K562 (cell line): ENCODE measurements at regions not wholly inside any gene's neighbourhood (a gene's known extent, or its start where the extent isn't known, plus 50 kb on each side); places are given as distances from the start of the nearest gene placed in this dataset.

Experiments used
- ATAC-seq: fragments of 200-7000 bp; cut with Tn5 transposase; 3 replicates; pipeline ENCODE4 v1.9.1; 2020; ENCODE audit warnings: moderate library complexity
- BruUV-seq: library from RNA; stranded (reverse); fragments of 400-500 nt; replicated peaks from 2 replicates; lab custom pipeline; 2021; lab: Mats Ljungman, UMichigan
- CTCF ChIA-PET: fragments of 300-600 bp; formaldehyde crosslinking; extraction: SDS; loops from one replicate; lab custom pipeline; 2021; ENCODE audit warnings: low intra/inter-chr PET ratio; lab: Yijun Ruan, JAX
- POLR2A ChIA-PET: fragments of 300-600, 350-650 bp; sonication (Branson Sonifier 250); formaldehyde crosslinking; extraction: SDS; loops from one replicate; lab custom pipeline; 2021; ENCODE audit warnings: antibody characterized with exemption, inconsistent platforms; lab: Yijun Ruan, JAX
- DNase-seq, 4 experiments: peaks; one replicate each; pipeline versions ENCODE4 v3.0.0 to v3.0.0-alpha.2; 2011 to 2018; ENCODE audit warnings: low spot score in 3 of 4, mixed read lengths in 3 of 4; ENCODE audit errors: extremely low read depth in 1 of 4
- FAIRE-seq: peaks from 2 replicates; lab custom pipeline; 2011; peaks lifted over from hg19 to GRCh38; lab: Jason Lieb, UNC
- H2AFZ ChIP-seq: 2 replicates; pipeline ENCODE4 v1.6.0; 2011; ENCODE audit warnings: low read depth, low read length, control low read depth, inconsistent platforms
- H3K27ac ChIP-seq: fragments of 200-600 bp; 3 replicates; pipeline ENCODE4 v1.8.0; 2011; ENCODE audit warnings: low read depth, mild to moderate bottlenecking, control low read depth, inconsistent platforms, low read length, moderate library complexity, mixed read lengths; ENCODE audit errors: extremely low read depth
- H3K27me3 ChIP-seq, 2 experiments: fragments of 300-600 bp in 1 of 2; 2 replicates in 1 of 2; 3 replicates in 1 of 2; pipeline versions ENCODE4 v1.6.0 to v1.8.0; 2011; ENCODE audit warnings: inconsistent platforms in 2 of 2, low read length in 2 of 2, mild to moderate bottlenecking in 1 of 2, mixed read lengths in 1 of 2, moderate library complexity in 1 of 2; ENCODE audit not compliant: control insufficient read depth in 2 of 2, insufficient read depth in 2 of 2
- H3K36me3 ChIP-seq: fragments of 300-600 bp; 3 replicates; pipeline ENCODE4 v1.8.0; 2011; ENCODE audit warnings: mild to moderate bottlenecking, low read length, inconsistent platforms; ENCODE audit not compliant: control insufficient read depth, insufficient read depth
- H3K4me1 ChIP-seq, 2 experiments: fragments of 200-600 bp in 1 of 2; replicated peaks in 1 of 2; 2 replicates in 1 of 2; 3 replicates in 1 of 2; pipeline versions ENCODE4 v1.5.1 to v1.8.0; 2011; ENCODE audit warnings: inconsistent platforms in 2 of 2, low read length in 2 of 2, mild to moderate bottlenecking in 1 of 2, mixed read lengths in 1 of 2, moderate library complexity in 1 of 2; ENCODE audit not compliant: control insufficient read depth in 2 of 2, insufficient read depth in 2 of 2
- H3K4me2 ChIP-seq: 2 replicates; pipeline ENCODE4 v1.6.1; 2011; ENCODE audit warnings: low read length, control low read depth, inconsistent platforms, mixed read lengths; ENCODE audit not compliant: insufficient read depth
- H3K4me3 ChIP-seq: fragments of 200-600 bp; sonication (generic), shearing (Covaris generic); 2 replicates; pipeline ENCODE4 v1.5.1; 2016; ENCODE audit warnings: control low read depth, inconsistent platforms
- H3K79me2 ChIP-seq: fragments of 200-600 bp; 3 replicates; pipeline ENCODE4 v1.8.0; 2011; ENCODE audit warnings: low read length, inconsistent platforms; ENCODE audit not compliant: control insufficient read depth, insufficient read depth
- H3K9ac ChIP-seq, 2 experiments: 2 replicates each; pipeline versions ENCODE4 v1.6.0 to v1.6.1; 2011; ENCODE audit warnings: low read depth in 2 of 2, low read length in 2 of 2, control low read depth in 1 of 2, inconsistent platforms in 1 of 2, mild to moderate bottlenecking in 1 of 2, mixed read lengths in 1 of 2; ENCODE audit not compliant: insufficient read depth in 1 of 2
- H3K9me1 ChIP-seq: one replicate; pipeline ENCODE4 v1.6.0; 2011; ENCODE audit warnings: inconsistent platforms, mild to moderate bottlenecking, low read length, moderate library complexity; ENCODE audit not compliant: control insufficient read depth, insufficient read depth
- H3K9me3 ChIP-seq: replicated peaks from 2 replicates; pipeline ENCODE4 v1.5.1; 2011; ENCODE audit warnings: low read depth, low read length, inconsistent platforms; ENCODE audit not compliant: control insufficient read depth, insufficient read depth
- H4K20me1 ChIP-seq: replicated peaks from 2 replicates; pipeline ENCODE4 v1.6.1; 2011; ENCODE audit warnings: low read length, inconsistent platforms, mixed read lengths; ENCODE audit not compliant: control insufficient read depth, insufficient read depth
- ARID1B ChIP-seq: fragments of 450-650 bp; IDR thresholded peaks from 2 replicates; pipeline ENCODE4 v1.6.1; 2016; ENCODE audit warnings: antibody characterized with exemption, mild to moderate bottlenecking, inconsistent platforms
- BRF1 ChIP-seq: IDR thresholded peaks from 3 replicates; pipeline ENCODE4 v1.6.1; 2011; ENCODE audit warnings: borderline replicate concordance, mild to moderate bottlenecking; ENCODE audit not compliant: insufficient read length; ENCODE audit errors: extremely low read depth
- CBFB ChIP-seq: sonication (generic); formaldehyde crosslinking; IDR thresholded peaks from 2 replicates; pipeline ENCODE4 v1.4.0; 2020; ENCODE audit warnings: mild to moderate bottlenecking, missing genetic modification reagents
- EGR1 ChIP-seq: fragments of 450-650 bp; conservative IDR thresholded peaks from 2 replicates; pipeline ENCODE4 v1.6.1; 2017; ENCODE audit warnings: mild to moderate bottlenecking
- GATAD2B ChIP-seq: fragments of 450-650 bp; IDR thresholded peaks from 2 replicates; pipeline ENCODE4 v1.6.1; 2017; ENCODE audit warnings: mild to moderate bottlenecking, borderline replicate concordance
- HCFC1 ChIP-seq: IDR thresholded peaks from 2 replicates; pipeline ENCODE4 v1.6.1; 2012; ENCODE audit warnings: low read depth, low read length, improper control_type of control experiment
- HDAC1 ChIP-seq, 2 experiments: fragments of 450-650 bp; IDR thresholded peaks; 2 replicates each; pipeline ENCODE4 v1.6.1; 2016 to 2017; ENCODE audit warnings: inconsistent platforms in 1 of 2, mild to moderate bottlenecking in 1 of 2, moderate library complexity in 1 of 2
- MYBL2 ChIP-seq, 2 experiments: fragments of 450-650 bp in 1 of 2; sonication (generic) in 1 of 2; formaldehyde crosslinking in 1 of 2; IDR thresholded peaks; 2 replicates each; pipeline versions ENCODE4 v1.6.1 to v1.8.1; 2017 to 2022; ENCODE audit warnings: borderline replicate concordance in 1 of 2, inconsistent platforms in 1 of 2, low read depth in 1 of 2, mild to moderate bottlenecking in 1 of 2, missing genetic modification reagents in 1 of 2, moderate library complexity in 1 of 2
- NBN ChIP-seq: fragments of 450-650 bp; IDR thresholded peaks from 2 replicates; pipeline ENCODE4 v1.6.1; 2016; ENCODE audit warnings: low read depth, mild to moderate bottlenecking
- POLR3A ChIP-seq: IDR thresholded peaks from 2 replicates; pipeline ENCODE4 v1.6.1; 2011; ENCODE audit warnings: borderline replicate concordance, mild to moderate bottlenecking, moderate library complexity; ENCODE audit not compliant: insufficient read length, insufficient read depth; ENCODE audit errors: extremely low read depth
- RFX5 ChIP-seq: IDR thresholded peaks from 2 replicates; pipeline ENCODE4 v1.6.1; 2011; ENCODE audit warnings: low read depth, mild to moderate bottlenecking, improper control_type of control experiment, low read length
- SMARCA5 ChIP-seq: fragments of 450-650 bp; IDR thresholded peaks from 2 replicates; pipeline ENCODE4 v1.6.1; 2016
- ZNF197 ChIP-seq: fragments of 200-800 bp; sonication (Bioruptor generic); IDR thresholded peaks from 2 replicates; pipeline ENCODE4 v1.6.1; 2016; ENCODE audit warnings: low read depth, missing genetic modification characterization, missing compliant biosample characterization
- ZNF668 ChIP-seq: fragments of 250-450 bp; sonication (Bioruptor Pico); IDR thresholded peaks from 2 replicates; pipeline ENCODE4 v1.8.0; 2022; ENCODE audit warnings: mild to moderate bottlenecking, inconsistent platforms
- WGBS: fragments of 100-300 bp; shearing (Covaris generic); methylation state at CpG from one replicate; pipeline ENCODE4 v1.1.6; 2016; ENCODE audit warnings: low coverage, mixed read lengths; ENCODE audit not compliant: insufficient coverage; ENCODE audit errors: missing lambda C conversion rate; 5-methylcytosine and 5-hydroxymethylcytosine counted together
- in situ Hi-C: fragments of 300-500 bp; cut with MboI; formaldehyde crosslinking; loops from 4 replicates; pipeline ENCODE4 v1.15.0; 2018; ENCODE audit warnings: inconsistent platforms, mixed read lengths
- intact Hi-C: fragments of 100-400 bp; cut with micrococcal nuclease; formaldehyde crosslinking; loops from 2 replicates; pipeline ENCODE4 v1.14.2; 2022
- TF ChIP-seq, protein P1 (sequence below): fragments of 450-650 bp; IDR thresholded peaks from 2 replicates; pipeline ENCODE4 v1.6.1; 2016
- TF ChIP-seq, protein P2 (sequence below), 2 experiments: fragments of 250-450 bp in 1 of 2; fragments of 450-650 bp in 1 of 2; sonication (Bioruptor Pico) in 1 of 2; IDR thresholded peaks; 2 replicates each; pipeline versions ENCODE4 v1.6.1 to v1.8.0; 2016 to 2021; ENCODE audit warnings: mild to moderate bottlenecking in 2 of 2, moderate library complexity in 2 of 2, missing compliant biosample characterization in 1 of 2, missing genetic modification characterization in 1 of 2
- TF ChIP-seq, protein P3 (sequence below): sonication (generic); formaldehyde crosslinking; IDR thresholded peaks from 2 replicates; pipeline ENCODE4 v1.8.0; 2023; ENCODE audit warnings: mild to moderate bottlenecking, missing genetic modification reagents
- TF ChIP-seq, protein P4 (sequence below): sonication (generic); formaldehyde crosslinking; IDR thresholded peaks from 2 replicates; pipeline ENCODE4 v1.8.1; 2023; ENCODE audit warnings: mild to moderate bottlenecking, missing genetic modification reagents

DNA sequence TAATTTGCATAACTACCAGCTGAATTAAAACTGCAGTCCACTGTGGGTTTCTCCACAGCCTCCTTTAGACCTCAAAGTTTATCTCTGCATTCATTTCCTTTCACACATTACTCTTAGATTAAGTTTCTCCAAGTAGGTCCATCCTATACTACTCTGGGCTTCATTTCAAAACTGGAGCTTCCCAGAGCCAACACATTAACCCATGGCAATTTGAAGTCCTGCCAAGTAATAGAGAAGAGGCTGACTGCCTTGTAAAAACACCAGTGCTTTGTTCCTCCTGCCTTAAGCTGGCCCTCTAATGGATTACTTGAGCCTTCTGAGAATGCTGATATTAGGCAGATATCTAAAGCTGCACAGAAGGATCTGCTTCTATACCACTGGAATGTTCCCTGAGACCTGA lies 997.2 kb upstream of the SLIT2 start (continued):
- no peak for TF ChIP-seq MYBL2 (IDR thresholded peaks at IDR 0.05; ENCODE audit: low read depth)
- TF ChIP-seq MYBL2 (CRISPR knock-in tag; IDR thresholded peaks at IDR 0.05; ENCODE audit: borderline replicate concordance), result no peak
- no peak for TF ChIP-seq HCFC1
- TF ChIP-seq CBFB (CRISPR knock-in tag), result no peak
- TF ChIP-seq POLR3A, result no peak
- TF ChIP-seq, all 486 proteins: peak for 0

DNA sequence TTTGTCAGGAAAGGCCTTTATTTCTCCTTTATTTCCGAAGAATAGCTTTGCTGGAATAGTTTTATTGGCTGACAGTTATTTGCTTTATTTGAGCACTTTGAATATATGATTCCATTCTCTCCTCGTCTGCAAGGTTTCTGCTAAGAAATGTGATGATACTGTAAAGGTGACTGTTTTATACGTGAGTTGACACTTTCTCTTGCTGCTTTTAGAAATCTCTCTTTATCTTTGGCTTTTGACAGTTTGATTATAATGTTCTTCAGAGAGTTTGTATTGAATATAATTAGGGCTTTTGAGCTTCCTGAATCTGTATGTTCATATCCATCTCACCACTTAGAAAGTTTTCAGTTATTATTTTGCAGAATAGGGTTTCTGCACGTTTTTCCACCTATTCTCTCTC lies 1003.7 kb upstream of the SLIT2 start:
- ChIA-PET CTCF (no interaction called here), POLR2A (no interaction called here)
- in situ Hi-C loops, result no loop called here
- 2% methylated on average over 4 of the region's 4 CpGs for WGBS
- H3K4me2 ChIP-seq, result no peak overlapping the region
- H3K4me3 ChIP-seq, result no peak overlapping the region
- no peak for FAIRE-seq
- H3K9me1 ChIP-seq, result no peaks in the 10 kb centered on the region
- DNase-seq, result no peak
- BruUV-seq, result no TSS peak
- H3K36me3 ChIP-seq, result no peaks in the 10 kb centered on the region
- no peaks in the 10 kb centered on the region for H3K27me3 ChIP-seq
- intact Hi-C loops, result no loop called here
- no peak overlapping the region for H3K27ac ChIP-seq
- no peaks in the 10 kb centered on the region; the same call in 1 of the 2 replicates for H3K9me3 ChIP-seq
- H2AFZ ChIP-seq, result no peak overlapping the region
- no peaks in the 10 kb centered on the region for H4K20me1 ChIP-seq
- H3K4me1 ChIP-seq, result no peaks in the 10 kb centered on the region
- ATAC-seq, result no peak
- H3K9ac ChIP-seq, result no peak overlapping the region
- H3K79me2 ChIP-seq, result no peaks in the 10 kb centered on the region
- TF ChIP-seq RFX5 (no peak), HDAC1 (IDR thresholded peaks at IDR 0.05) (no peak), ZNF668 (CRISPR knock-in tag) (no peak), EGR1 (no peak), CBFB (CRISPR knock-in tag) (no peak), NBN (no peak), GATAD2B (no peak), ZNF197 (CRISPR knock-in tag) (no peak), SMARCA5 (no peak), BRF1 (no peak), ARID1B (no peak)
- TF ChIP-seq, protein P1, sequence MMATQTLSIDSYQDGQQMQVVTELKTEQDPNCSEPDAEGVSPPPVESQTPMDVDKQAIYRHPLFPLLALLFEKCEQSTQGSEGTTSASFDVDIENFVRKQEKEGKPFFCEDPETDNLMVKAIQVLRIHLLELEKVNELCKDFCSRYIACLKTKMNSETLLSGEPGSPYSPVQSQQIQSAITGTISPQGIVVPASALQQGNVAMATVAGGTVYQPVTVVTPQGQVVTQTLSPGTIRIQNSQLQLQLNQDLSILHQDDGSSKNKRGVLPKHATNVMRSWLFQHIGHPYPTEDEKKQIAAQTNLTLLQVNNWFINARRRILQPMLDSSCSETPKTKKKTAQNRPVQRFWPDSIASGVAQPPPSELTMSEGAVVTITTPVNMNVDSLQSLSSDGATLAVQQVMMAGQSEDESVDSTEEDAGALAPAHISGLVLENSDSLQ, result no peak
- TF ChIP-seq, protein P2, sequence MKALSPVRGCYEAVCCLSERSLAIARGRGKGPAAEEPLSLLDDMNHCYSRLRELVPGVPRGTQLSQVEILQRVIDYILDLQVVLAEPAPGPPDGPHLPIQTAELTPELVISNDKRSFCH (CRISPR knock-in tag; IDR thresholded peaks at IDR 0.05), result no peak
- TF ChIP-seq, protein P2 (tag; IDR thresholded peaks at IDR 0.05), result no peak
- TF ChIP-seq, protein P3, sequence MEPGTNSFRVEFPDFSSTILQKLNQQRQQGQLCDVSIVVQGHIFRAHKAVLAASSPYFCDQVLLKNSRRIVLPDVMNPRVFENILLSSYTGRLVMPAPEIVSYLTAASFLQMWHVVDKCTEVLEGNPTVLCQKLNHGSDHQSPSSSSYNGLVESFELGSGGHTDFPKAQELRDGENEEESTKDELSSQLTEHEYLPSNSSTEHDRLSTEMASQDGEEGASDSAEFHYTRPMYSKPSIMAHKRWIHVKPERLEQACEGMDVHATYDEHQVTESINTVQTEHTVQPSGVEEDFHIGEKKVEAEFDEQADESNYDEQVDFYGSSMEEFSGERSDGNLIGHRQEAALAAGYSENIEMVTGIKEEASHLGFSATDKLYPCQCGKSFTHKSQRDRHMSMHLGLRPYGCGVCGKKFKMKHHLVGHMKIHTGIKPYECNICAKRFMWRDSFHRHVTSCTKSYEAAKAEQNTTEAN (CRISPR knock-in tag), result no peak
- TF ChIP-seq, protein P4, sequence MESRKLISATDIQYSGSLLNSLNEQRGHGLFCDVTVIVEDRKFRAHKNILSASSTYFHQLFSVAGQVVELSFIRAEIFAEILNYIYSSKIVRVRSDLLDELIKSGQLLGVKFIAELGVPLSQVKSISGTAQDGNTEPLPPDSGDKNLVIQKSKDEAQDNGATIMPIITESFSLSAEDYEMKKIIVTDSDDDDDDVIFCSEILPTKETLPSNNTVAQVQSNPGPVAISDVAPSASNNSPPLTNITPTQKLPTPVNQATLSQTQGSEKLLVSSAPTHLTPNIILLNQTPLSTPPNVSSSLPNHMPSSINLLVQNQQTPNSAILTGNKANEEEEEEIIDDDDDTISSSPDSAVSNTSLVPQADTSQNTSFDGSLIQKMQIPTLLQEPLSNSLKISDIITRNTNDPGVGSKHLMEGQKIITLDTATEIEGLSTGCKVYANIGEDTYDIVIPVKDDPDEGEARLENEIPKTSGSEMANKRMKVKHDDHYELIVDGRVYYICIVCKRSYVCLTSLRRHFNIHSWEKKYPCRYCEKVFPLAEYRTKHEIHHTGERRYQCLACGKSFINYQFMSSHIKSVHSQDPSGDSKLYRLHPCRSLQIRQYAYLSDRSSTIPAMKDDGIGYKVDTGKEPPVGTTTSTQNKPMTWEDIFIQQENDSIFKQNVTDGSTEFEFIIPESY, result no peak
